H1 (cell line): ENCODE measurements at regions not wholly inside any gene's neighbourhood (a gene's known extent, or its start where the extent isn't known, plus 50 kb on each side); places are given as distances from the start of the nearest gene placed in this dataset.

ENCODE experiments used
- CTCF ChIA-PET: fragments of 300-600 bp; sonication (Branson Sonifier 250); formaldehyde crosslinking; loops from one replicate; lab custom pipeline; 2021; ENCODE audit not compliant: partially characterized antibody; lab: Charles Lee
- POLR2A ChIA-PET: fragments of 300-600 bp; sonication (Branson Sonifier 250); formaldehyde crosslinking; loops from one replicate; lab custom pipeline; 2021; ENCODE audit warnings: inconsistent platforms; ENCODE audit not compliant: partially characterized antibody; lab: Charles Lee
- DNase-seq, 2 experiments: peaks; one replicate each; pipeline versions ENCODE4 v3.0.0 to v3.0.0-alpha.2; 2010 to 2022; ENCODE audit warnings: low spot score in 2 of 2, low read depth in 1 of 2, mixed read lengths in 1 of 2
- FAIRE-seq: peaks from 2 replicates; lab custom pipeline; 2011; peaks lifted over from hg19 to GRCh38; lab: Jason Lieb, UNC
- H2AFZ ChIP-seq: 2 replicates; pipeline ENCODE4 v1.8.1; 2012; ENCODE audit warnings: low read length, inconsistent platforms
- H2AK5ac ChIP-seq: 2 replicates; pipeline ENCODE4 v1.6.1; 2013; ENCODE audit warnings: low read depth, low read length
- H2BK120ac ChIP-seq: replicated peaks from 2 replicates; pipeline ENCODE3; 2013; ENCODE audit warnings: low read depth, low read length, inconsistent platforms
- H2BK12ac ChIP-seq: 2 replicates; pipeline ENCODE4 v1.6.1; 2013; ENCODE audit warnings: low read depth, low read length
- H2BK15ac ChIP-seq: 2 replicates; pipeline ENCODE4 v1.6.1; 2013; ENCODE audit warnings: low read length
- H2BK20ac ChIP-seq: 2 replicates; pipeline ENCODE4 v1.6.1; 2013; ENCODE audit warnings: low read length
- H2BK5ac ChIP-seq: 2 replicates; pipeline ENCODE4 v1.6.1; 2013; ENCODE audit warnings: low read depth, low read length
- H3K14ac ChIP-seq: 2 replicates; pipeline ENCODE4 v1.6.1; 2013; ENCODE audit warnings: inconsistent platforms; ENCODE audit not compliant: insufficient read length
- H3K18ac ChIP-seq: 2 replicates; pipeline ENCODE4 v1.6.1; 2013; ENCODE audit warnings: low read length; ENCODE audit errors: extremely low read depth
- H3K23ac ChIP-seq: 2 replicates; pipeline ENCODE4 v1.6.1; 2013; ENCODE audit warnings: inconsistent platforms; ENCODE audit not compliant: insufficient read length
- H3K23me2 ChIP-seq: 2 replicates; pipeline ENCODE4 v1.6.1; 2013; ENCODE audit warnings: low read depth, low read length
- H3K27ac ChIP-seq: 2 replicates; pipeline ENCODE4 v1.6.1; 2011; ENCODE audit warnings: low read depth, low read length, inconsistent platforms
- H3K27me3 ChIP-seq, 4 experiments: replicated peaks in 1 of 4; 1 replicate in 1 of 4; 2 replicates in 3 of 4; pipeline versions ENCODE4 v1.6.1 to v1.8.1; 2011 to 2013; ENCODE audit warnings: low read length in 3 of 4, mild to moderate bottlenecking in 3 of 4, inconsistent platforms in 2 of 4, mixed read lengths in 2 of 4, moderate library complexity in 1 of 4; ENCODE audit not compliant: control insufficient read depth in 3 of 4, insufficient read depth in 3 of 4; ENCODE audit errors: extremely low read depth in 1 of 4
- H3K36me3 ChIP-seq, 4 experiments: 2 replicates each; pipeline versions ENCODE4 v1.6.1 to v1.8.1; 2011 to 2013; ENCODE audit warnings: mild to moderate bottlenecking in 4 of 4, low read length in 3 of 4, moderate library complexity in 2 of 4, control low read depth in 1 of 4, inconsistent platforms in 1 of 4; ENCODE audit not compliant: insufficient read depth in 4 of 4, control insufficient read depth in 2 of 4
- H3K4ac ChIP-seq: replicated peaks from 2 replicates; pipeline ENCODE3; 2013; ENCODE audit warnings: low read length, low read depth, mixed read lengths, inconsistent platforms; ENCODE audit not compliant: insufficient read length
- H3K4me1 ChIP-seq, 4 experiments: replicated peaks in 1 of 4; 1 replicate in 1 of 4; 2 replicates in 3 of 4; pipeline versions ENCODE4 v1.6.1 to v1.8.1; 2011 to 2013; ENCODE audit warnings: low read length in 3 of 4, inconsistent platforms in 2 of 4, mixed read lengths in 1 of 4; ENCODE audit not compliant: insufficient read depth in 4 of 4, control insufficient read depth in 3 of 4
- H3K4me2 ChIP-seq, 2 experiments: 2 replicates each; pipeline versions ENCODE4 v1.6.1 to v1.8.1; 2011 to 2013; ENCODE audit warnings: low read depth in 2 of 2, low read length in 2 of 2, control low read depth in 1 of 2, inconsistent platforms in 1 of 2, mild to moderate bottlenecking in 1 of 2; ENCODE audit not compliant: insufficient read depth in 1 of 2
- H3K4me3 ChIP-seq, 4 experiments: fragments of 200-600, 300-600 bp in 1 of 4; sonication (generic), shearing (Covaris generic), sonication (Bioruptor Twin) in 1 of 4; 2 replicates each; pipeline versions ENCODE4 v1.5.1 to v1.8.1; 2011 to 2016; ENCODE audit warnings: low read length in 4 of 4, low read depth in 3 of 4, control low read depth in 2 of 4, inconsistent platforms in 2 of 4, mild to moderate bottlenecking in 2 of 4, mixed read lengths in 1 of 4, moderate library complexity in 1 of 4; ENCODE audit not compliant: insufficient read depth in 2 of 4; ENCODE audit errors: extremely low read depth in 1 of 4
- H3K56ac ChIP-seq: replicated peaks from 2 replicates; pipeline ENCODE3; 2013; ENCODE audit warnings: low read depth, mild to moderate bottlenecking, mixed read lengths, low read length, inconsistent platforms; ENCODE audit not compliant: insufficient read length
- H3K79me1 ChIP-seq: 2 replicates; pipeline ENCODE4 v1.6.1; 2013; ENCODE audit warnings: low read depth, low read length, control low read depth
- H3K79me2 ChIP-seq, 2 experiments: 2 replicates each; pipeline versions ENCODE4 v1.6.1 to v1.8.1; 2012 to 2013; ENCODE audit warnings: low read length in 2 of 2, mild to moderate bottlenecking in 2 of 2, inconsistent platforms in 1 of 2; ENCODE audit not compliant: insufficient read depth in 2 of 2, control insufficient read depth in 1 of 2
- H3K9ac ChIP-seq, 4 experiments: replicated peaks in 1 of 4; 1 replicate in 1 of 4; 2 replicates in 3 of 4; pipeline versions ENCODE4 v1.6.1 to v1.8.1; 2011 to 2013; ENCODE audit warnings: low read depth in 3 of 4, low read length in 3 of 4, control low read depth in 2 of 4, mild to moderate bottlenecking in 2 of 4, moderate library complexity in 2 of 4, inconsistent platforms in 1 of 4; ENCODE audit errors: extremely low read depth in 1 of 4
- H3K9me3 ChIP-seq, 2 experiments: 2 replicates each; pipeline versions ENCODE4 v1.6.1 to v1.8.1; 2012 to 2013; ENCODE audit warnings: mild to moderate bottlenecking in 2 of 2, moderate library complexity in 2 of 2, control low read depth in 1 of 2, inconsistent platforms in 1 of 2, low read depth in 1 of 2, low read length in 1 of 2, mixed read lengths in 1 of 2; ENCODE audit not compliant: insufficient read depth in 2 of 2
- H4K20me1 ChIP-seq, 2 experiments: replicated peaks in 1 of 2; 2 replicates each; pipeline versions ENCODE3 to v1.8.1; 2011 to 2013; ENCODE audit warnings: inconsistent platforms in 2 of 2, low read length in 2 of 2, mild to moderate bottlenecking in 1 of 2; ENCODE audit not compliant: insufficient read depth in 2 of 2, control insufficient read depth in 1 of 2
- H4K5ac ChIP-seq: 2 replicates; pipeline ENCODE4 v1.6.1; 2013; ENCODE audit warnings: low read length, low read depth, mixed read lengths, inconsistent platforms; ENCODE audit not compliant: insufficient read length
- H4K8ac ChIP-seq: 2 replicates; pipeline ENCODE4 v1.8.0; 2013; ENCODE audit warnings: mild to moderate bottlenecking, moderate library complexity, low read length, inconsistent platforms; ENCODE audit not compliant: insufficient read depth; ENCODE audit errors: extremely low read depth
- H4K91ac ChIP-seq: replicated peaks from 2 replicates; pipeline ENCODE3; 2013; ENCODE audit warnings: low read length, mixed read lengths, inconsistent platforms; ENCODE audit not compliant: insufficient read length
- EGR1 ChIP-seq: IDR thresholded peaks from 2 replicates; pipeline ENCODE4 v1.6.1; 2011; ENCODE audit warnings: low read depth, low read length, borderline replicate concordance
- FOSL1 ChIP-seq: IDR thresholded peaks from 2 replicates; pipeline ENCODE4 v1.6.1; 2011; ENCODE audit warnings: mild to moderate bottlenecking, low read depth, low read length, moderate library complexity; ENCODE audit not compliant: insufficient read depth
- TEAD4 ChIP-seq: IDR thresholded peaks from 2 replicates; pipeline ENCODE4 v1.6.1; 2012; ENCODE audit warnings: low read depth, low read length, inconsistent platforms, mixed read lengths
- WGBS, 2 experiments: shearing (Covaris generic) in 1 of 2; methylation state at CpG; one replicate each; pipeline versions ENCODE4 v1.1.6 to v1.1.7; 2013 to 2015; ENCODE audit warnings: low lambda C conversion rate in 2 of 2, mixed read lengths in 2 of 2, inconsistent platforms in 1 of 2, low coverage in 1 of 2, missing lambda C conversion rate in 1 of 2; ENCODE audit not compliant: insufficient replicate concordance in 2 of 2, insufficient coverage in 1 of 2, insufficient read length in 1 of 2; ENCODE audit errors: extremely low coverage in 1 of 2, missing lambda C conversion rate in 1 of 2; 5-methylcytosine and 5-hydroxymethylcytosine counted together
- TF ChIP-seq, protein P1 (sequence below): IDR thresholded peaks from 2 replicates; pipeline ENCODE4 v1.6.1; 2011; ENCODE audit warnings: low read depth, mild to moderate bottlenecking, low read length; ENCODE audit not compliant: insufficient read depth

DNA sequence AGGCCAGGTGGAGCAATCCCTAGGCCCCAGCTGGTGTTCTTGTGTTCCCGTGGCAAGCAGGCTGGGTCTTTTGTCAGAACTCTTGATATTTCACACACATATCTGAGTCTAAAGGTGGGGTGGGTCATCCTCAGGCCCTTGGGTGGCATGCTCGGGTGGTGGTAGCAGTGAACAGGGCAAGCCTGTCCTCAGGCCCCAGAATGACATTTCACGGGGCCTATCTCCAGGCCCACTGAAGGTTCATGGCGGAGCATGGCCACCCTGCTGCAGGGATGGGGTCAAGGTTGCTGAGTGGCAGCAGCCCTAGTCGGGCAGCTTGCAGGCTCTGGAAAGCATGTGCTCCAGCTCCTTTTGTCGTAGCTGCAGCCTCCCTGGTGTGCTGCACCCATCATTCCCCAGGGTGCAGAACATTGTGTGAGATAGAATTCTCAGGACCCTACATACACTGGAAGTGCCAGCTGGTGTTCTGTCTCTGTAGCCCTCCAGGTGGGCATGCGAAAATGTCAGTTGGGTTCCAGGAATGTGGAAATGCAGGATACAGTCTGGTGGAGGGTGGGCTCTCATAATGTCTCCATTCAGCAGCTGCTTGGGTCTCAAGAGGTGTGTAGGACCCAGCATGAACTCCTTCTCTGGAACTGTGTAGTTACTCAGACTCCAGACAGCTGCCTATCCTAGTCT is 1571.8 kb downstream of the STIM2 start:
- 97% methylated on average over 7 of the region's 7 CpGs; no CpG with 5 or more reads in 1 of the 2 experiments for WGBS, 2 experiments
- H3K79me1 ChIP-seq, result no peaks in the 10 kb centered on the region
- CTCF ChIA-PET, result interaction anchor here (0.7 kb wide), 1 partner anchor 254 kb away, joined by 4 read pairs; no protein-coding TSS in a partner anchor
- no peak overlapping the region; the same call in 1 of the 2 replicates for H4K8ac ChIP-seq
- H3K79me2 ChIP-seq, result no peaks in the 10 kb centered on the region
- no peak overlapping the region for H3K9ac ChIP-seq
- H3K4me2 ChIP-seq, result no peak overlapping the region
- 0 out of 2 replicates have a peak overlapping the region, but pooled peaks have one; percentile 33 for H2BK12ac ChIP-seq
- peak overlapping the region; percentile 39 for H3K4ac ChIP-seq
- no peak overlapping the region for H2BK5ac ChIP-seq
- no peak overlapping the region for H2BK120ac ChIP-seq
- DNase-seq (no peak), FAIRE-seq (no peak)
- peaks cover 0 to 10% (median 4%) of the 10 kb centered on the region in 4 experiments; a peak in 3 of 7 replicates for H3K4me1 ChIP-seq
- H3K27ac ChIP-seq, result no peak overlapping the region
- H2BK15ac ChIP-seq, result no peak overlapping the region
- no peak overlapping the region for H2AK5ac ChIP-seq
- no peak overlapping the region for H3K4me3 ChIP-seq
- H3K27me3 ChIP-seq, result no peaks in the 10 kb centered on the region
- no peaks in the 10 kb centered on the region for H4K20me1 ChIP-seq
- H4K91ac ChIP-seq, result no peak overlapping the region
- no peak overlapping the region for H3K23ac ChIP-seq
- POLR2A ChIA-PET, result no interaction called here
- H3K36me3 ChIP-seq, result no peaks in the 10 kb centered on the region
- no peak overlapping the region for H3K14ac ChIP-seq
- H2BK20ac ChIP-seq, result no peak overlapping the region
- H4K5ac ChIP-seq, result no peak overlapping the region
- H3K56ac ChIP-seq, result no peak overlapping the region
- no peak overlapping the region for H3K18ac ChIP-seq
- TF ChIP-seq TEAD4 (peak; percentile 58; the same call in 1 of the 2 replicates), EGR1 (no peak), FOSL1 (no peak)
- TF ChIP-seq, protein P1, sequence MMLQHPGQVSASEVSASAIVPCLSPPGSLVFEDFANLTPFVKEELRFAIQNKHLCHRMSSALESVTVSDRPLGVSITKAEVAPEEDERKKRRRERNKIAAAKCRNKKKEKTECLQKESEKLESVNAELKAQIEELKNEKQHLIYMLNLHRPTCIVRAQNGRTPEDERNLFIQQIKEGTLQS, result no peak
- H3K9me3 ChIP-seq, result no peaks in the 10 kb centered on the region
- 0 out of 2 replicates have a peak overlapping the region, but pooled peaks have one; percentile 25 for H2AFZ ChIP-seq
- H3K23me2 ChIP-seq, result no peaks in the 10 kb centered on the region
